Transverse colon (tissue), 4 donors: ENCODE measurements at regions not wholly inside any gene's neighbourhood (a gene's known extent, or its start where the extent isn't known, plus 50 kb on each side); places are given as distances from the start of the nearest gene placed in this dataset.

Source experiments
- EP300 ChIP-seq: sonication (generic); formaldehyde crosslinking; IDR thresholded peaks from one replicate; pipeline ENCODE4 v1.6.1; 2017; ENCODE audit warnings: antibody characterized with exemption, low read depth
- POLR2A ChIP-seq: fragments of 450-650 bp; IDR thresholded peaks from one replicate; pipeline ENCODE4 v1.6.1; 2016; ENCODE audit warnings: antibody characterized with exemption, mild to moderate bottlenecking, moderate library complexity
- POLR2AphosphoS5 ChIP-seq, 3 donors: sonication (generic); formaldehyde crosslinking; IDR thresholded peaks; one replicate each; pipeline ENCODE4 v1.6.1; 2016; ENCODE audit warnings: antibody characterized with exemption in 3 of 3
- TF ChIP-seq, protein P1 (sequence below), 5 experiments: fragments of 200-600 bp in 3 of 5; fragments of 450-650 bp in 2 of 5; sonication (generic) in 3 of 5; IDR thresholded peaks; 1 replicate in 2 of 5; 2 replicates in 3 of 5; pipeline ENCODE4 v1.5.1; 2016 to 2017; ENCODE audit warnings: antibody characterized with exemption in 5 of 5, inconsistent platforms in 3 of 5, mild to moderate bottlenecking in 2 of 5, moderate library complexity in 1 of 5

GRCh38 chr4:144494280-144494679 lies 151.7 kb upstream of the HHIP start:
- TF ChIP-seq, protein P1, sequence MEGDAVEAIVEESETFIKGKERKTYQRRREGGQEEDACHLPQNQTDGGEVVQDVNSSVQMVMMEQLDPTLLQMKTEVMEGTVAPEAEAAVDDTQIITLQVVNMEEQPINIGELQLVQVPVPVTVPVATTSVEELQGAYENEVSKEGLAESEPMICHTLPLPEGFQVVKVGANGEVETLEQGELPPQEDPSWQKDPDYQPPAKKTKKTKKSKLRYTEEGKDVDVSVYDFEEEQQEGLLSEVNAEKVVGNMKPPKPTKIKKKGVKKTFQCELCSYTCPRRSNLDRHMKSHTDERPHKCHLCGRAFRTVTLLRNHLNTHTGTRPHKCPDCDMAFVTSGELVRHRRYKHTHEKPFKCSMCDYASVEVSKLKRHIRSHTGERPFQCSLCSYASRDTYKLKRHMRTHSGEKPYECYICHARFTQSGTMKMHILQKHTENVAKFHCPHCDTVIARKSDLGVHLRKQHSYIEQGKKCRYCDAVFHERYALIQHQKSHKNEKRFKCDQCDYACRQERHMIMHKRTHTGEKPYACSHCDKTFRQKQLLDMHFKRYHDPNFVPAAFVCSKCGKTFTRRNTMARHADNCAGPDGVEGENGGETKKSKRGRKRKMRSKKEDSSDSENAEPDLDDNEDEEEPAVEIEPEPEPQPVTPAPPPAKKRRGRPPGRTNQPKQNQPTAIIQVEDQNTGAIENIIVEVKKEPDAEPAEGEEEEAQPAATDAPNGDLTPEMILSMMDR (IDR thresholded peaks at IDR 0.05) = no peak
- TF ChIP-seq POLR2AphosphoS5 (IDR thresholded peaks at IDR 0.05) = no peak
- TF ChIP-seq POLR2A = no peak
- TF ChIP-seq EP300 = no peak
